Heart right ventricle (tissue), 16 donors: ENCODE measurements at regions not wholly inside any gene's neighbourhood (a gene's known extent, or its start where the extent isn't known, plus 50 kb on each side); places are given as distances from the start of the nearest gene placed in this dataset.

Experiments used
- ATAC-seq, 8 donors: fragments of 200-7000 bp; cut with Tn5 transposase; one replicate each; pipeline ENCODE4 v1.9.1; 2020; ENCODE audit warnings: mild to moderate bottlenecking in 8 of 8, moderate library complexity in 8 of 8, moderate number of reproducible peaks in 1 of 8
- DNase-seq, 2 donors: peaks; one replicate each; pipeline ENCODE4 v3.0.0-alpha.2; 2020
- H3K27ac ChIP-seq, 10 donors: fragments of 200-600 bp; sonication (generic) in 2 of 10; one replicate each; pipeline versions ENCODE4 v1.5.0 to v1.8.0; 2020 to 2022; ENCODE audit warnings: mild to moderate bottlenecking in 3 of 10
- H3K27me3 ChIP-seq, 7 donors: fragments of 200-600 bp; one replicate each; pipeline ENCODE4 v1.8.0; 2021 to 2022; ENCODE audit warnings: mild to moderate bottlenecking in 2 of 7
- H3K36me3 ChIP-seq, 9 donors: fragments of 200-600 bp; sonication (generic) in 1 of 9; one replicate each; pipeline versions ENCODE4 v1.5.0 to v1.8.0; 2020 to 2022; ENCODE audit warnings: mild to moderate bottlenecking in 2 of 9
- H3K4me1 ChIP-seq, 9 donors: fragments of 200-600 bp; sonication (generic) in 1 of 9; one replicate each; pipeline versions ENCODE4 v1.5.0 to v1.8.0; 2020 to 2022; ENCODE audit warnings: mild to moderate bottlenecking in 4 of 9
- H3K4me3 ChIP-seq, 10 donors: fragments of 200-600 bp; sonication (generic) in 2 of 10; one replicate each; pipeline versions ENCODE4 v1.5.0 to v1.8.0; 2020 to 2022; ENCODE audit warnings: mild to moderate bottlenecking in 7 of 10, moderate library complexity in 2 of 10
- H3K9me3 ChIP-seq, 11 donors: fragments of 200-600 bp in 10 of 11; sonication (generic) in 2 of 11; one replicate each; pipeline versions ENCODE4 v1.5.0 to v1.8.0; 2013 to 2022; ENCODE audit warnings: mild to moderate bottlenecking in 2 of 11, control low read depth in 1 of 11, moderate library complexity in 1 of 11
- CTCF ChIP-seq, 9 donors: fragments of 200-600 bp; sonication (generic) in 2 of 9; IDR thresholded peaks; one replicate each; pipeline versions ENCODE4 v1.5.0 to v1.8.0; 2021 to 2022; ENCODE audit warnings: antibody characterized with exemption in 9 of 9, mild to moderate bottlenecking in 5 of 9, moderate library complexity in 1 of 9
- WGBS, 2 donors: extraction: QIAGEN DNeasy Blood & Tissue Kit; methylation state at CpG; one replicate each; pipeline ENCODE4 v1.1.7; 2013; ENCODE audit warnings: inconsistent platforms in 1 of 2; 5-methylcytosine and 5-hydroxymethylcytosine counted together
- intact Hi-C, 10 donors: fragments of 100-400 bp; cut with DNase I; formaldehyde crosslinking; loops; one replicate each; pipeline versions ENCODE4 v1.11.1 to v1.14.2; 2022
- donor health status: Arrhythmogenic right ventricular cardiomyopathy.
- donor health status: ischemic (EF 13 %, LVEDD 7.1; RV severe dilation, severe dysfunction).
- donor health status: healthy with polysubstance abuse.
- donor health status: DM: no; HTN: yes; CAD: no.
- donor health status: DM: no; HTN: no; CAD: no.
- donor health status: ischemic (EF 25% LVEDD 6.9; RV normal size, moderate dysfunction).
- donor health status: ischemic (EF 25% LVEDD 5.7; RV mildly dilated, moderate dysfunction).
- donor health status: healthy.
- donor health status: DM: yes; HTN: yes; CAD: no.
- donor health status: Ischemic cardiomyopathy.
- donor health status: ischemic (EF 35%, LVEDD 5.7; RV mildly dilated, moderate dysfunction).
- donor health status: nonischemic (EF 11% LVEDD 7.7; RV severe dilation, severe dysfunction).
- donor health status: DM: yes; HTN: yes; CAD: no.
- donor health status: PGD.
- donor health status: ischemic (EF 29% LVEDD 5.4; RV normal size, mild dysfunction).
- donor health status: nonischemic (EF 23%, LVEDD 6.1; RV moderate dilation, normal function).

- WGBS, 2 donors = 33 to 43% methylated on average over 4 of the region's 4 CpGs
- Histone ChIP-seq H3K27ac (no peak overlapping the region), H3K4me3 (no peak overlapping the region), H3K27me3 (peaks cover 0 to 6% (median 0%) of the 10 kb centered on the region in 7 donors), H3K4me1 (no peaks in the 10 kb centered on the region), H3K9me3 (no peaks in the 10 kb centered on the region), H3K36me3 (no peaks in the 10 kb centered on the region)
- intact Hi-C loops = no loop called here
- no peak for DNase-seq
- TF ChIP-seq CTCF (IDR thresholded peaks at IDR 0.05) = no peak
- ATAC-seq = no peak
These were observed 1043.5 kb downstream of the GATA3 start for GRCh38 chr10:9097991-9098306.

GRCh38 chr10:9102026-9102425 lies 1047.5 kb downstream of the GATA3 start:
- no peak overlapping the region for H3K27ac ChIP-seq
- no peaks in the 10 kb centered on the region for H3K4me1 ChIP-seq
- H3K4me3 ChIP-seq = no peak overlapping the region
- H3K9me3 ChIP-seq = no peaks in the 10 kb centered on the region
- ATAC-seq (no peak), DNase-seq (no peak)
- no peak for TF ChIP-seq CTCF (IDR thresholded peaks at IDR 0.05)
- peaks cover 0 to 6% (median 0%) of the 10 kb centered on the region in 7 donors for H3K27me3 ChIP-seq
- 61 to 67% methylated on average over 4 of the region's 4 CpGs for WGBS, 2 donors
- no peaks in the 10 kb centered on the region for H3K36me3 ChIP-seq
- intact Hi-C loops = no loop called here

- TF ChIP-seq CTCF (IDR thresholded peaks at IDR 0.05) = no peak
- WGBS, 2 donors = 25 to 31% methylated on average over 4 of the region's 4 CpGs
These were observed 1048.8 kb downstream of the GATA3 start for GRCh38 chr10:9103301-9103700.

GRCh38 chr10:9111976-9112375 lies 1057.5 kb downstream of the GATA3 start:
- intact Hi-C loops = no loop called here
- WGBS, 2 donors = 27 to 28% methylated on average over 4 of the region's 4 CpGs

More at GRCh38 chr10:9103301-9103700, 1048.8 kb downstream of the GATA3 start:
- DNase-seq (no peak), ATAC-seq (no peak)
- no peak overlapping the region for H3K27ac ChIP-seq
- peaks cover 0 to 6% (median 0%) of the 10 kb centered on the region in 7 donors for H3K27me3 ChIP-seq
- H3K4me1 ChIP-seq = no peaks in the 10 kb centered on the region
- H3K36me3 ChIP-seq = no peaks in the 10 kb centered on the region
- H3K4me3 ChIP-seq = no peak overlapping the region
- intact Hi-C loops = no loop called here
- no peaks in the 10 kb centered on the region for H3K9me3 ChIP-seq

More at GRCh38 chr10:9111976-9112375, 1057.5 kb downstream of the GATA3 start:
- DNase-seq = no peak
- Histone ChIP-seq H3K27ac (no peak overlapping the region), H3K9me3 (no peaks in the 10 kb centered on the region), H3K27me3 (no peaks in the 10 kb centered on the region), H3K4me1 (no peaks in the 10 kb centered on the region), H3K4me3 (no peak overlapping the region), H3K36me3 (no peaks in the 10 kb centered on the region)
- ATAC-seq = no peak
- no peak for TF ChIP-seq CTCF (IDR thresholded peaks at IDR 0.05)
